ENCODE measurements at regions not wholly inside any gene's neighbourhood (a gene's known extent, or its start where the extent isn't known, plus 50 kb on each side); places are given as distances from the start of the nearest gene placed in this dataset.
A peak's percentile ranks its signal among the peaks of the same experiment; 100 is the strongest.

- ChIA-PET POLR2A (ENCODE audit: unreplicated experiment) (no interaction called here), CTCF (interaction anchor here (0.9 kb wide), 1 partner anchor 335 kb away, joined by 3 read pairs; no protein-coding TSS in a partner anchor)
- H3K14ac ChIP-seq (replicated peaks; ENCODE audit: low read depth, low read length), result peak overlapping the region; percentile 81; the same call in 1 of the 2 replicates
- H3K4me2 ChIP-seq (ENCODE audit: low read depth, low read length), result no peak overlapping the region
- peak overlapping the region in 1 of 2 experiments; percentile 24; a peak in 1 of 4 replicates for H4K8ac ChIP-seq (ENCODE audit: low read depth in 2 of 2, low read length in 2 of 2)
- H3K4me1 ChIP-seq (ENCODE audit: control insufficient read depth, insufficient read depth, low read length), result peaks cover 15% of the 10 kb centered on the region
- no TSS peak for BruUV-seq (replicated peaks)
- no peaks in the 10 kb centered on the region for H3K79me1 ChIP-seq (ENCODE audit: low read depth in 1 of 2, low read length in 2 of 2)
- no peak overlapping the region for H3K9ac ChIP-seq (ENCODE audit: low read depth, low read length)
- peak overlapping the region; percentile 57 for H2AFZ ChIP-seq (replicated peaks; ENCODE audit: low read length, poor library complexity)
- in situ Hi-C loops (cut with MboI; ENCODE audit: low sequenced_read_pairs) (no loop called here), intact Hi-C loops (cut with micrococcal nuclease) (loop anchor here (5.0 kb wide), 1 partner anchor 174 kb away; no protein-coding TSS in a partner anchor), dilution Hi-C loops (cut with HindIII; ENCODE audit: low sequenced_read_pairs, unreplicated experiment) (no loop called here)
- peak overlapping the region; percentile 51 for H3K18ac ChIP-seq (ENCODE audit: low read depth, low read length)
- TF ChIP-seq POLR2A (IDR thresholded peaks at IDR 0.05; ENCODE audit: low read depth, low read length) (no peak), RFX5 (IDR thresholded peaks at IDR 0.05; ENCODE audit: low read depth, low read length) (peak; percentile 85), USF2 (IDR thresholded peaks at IDR 0.05; ENCODE audit: low read depth, low read length) (no peak), RCOR1 (IDR thresholded peaks at IDR 0.05; ENCODE audit: insufficient replicate concordance, low read length) (no peak)
- H3K4ac ChIP-seq (ENCODE audit: low read depth, low read length), result peak overlapping the region; percentile 68
- H3K27ac ChIP-seq (ENCODE audit: insufficient read depth, low read length), result no peak overlapping the region
- no peaks in the 10 kb centered on the region for H4K20me1 ChIP-seq (ENCODE audit: insufficient read depth, low read length)
- 0 out of 3 replicates have a peak overlapping the region, but pooled peaks have one; percentile 34 for H2BK15ac ChIP-seq (ENCODE audit: low read depth, low read length)
- peak overlapping the region; percentile 10; the same call in 1 of the 2 replicates for H3K23ac ChIP-seq (ENCODE audit: low read depth, low read length)
- WGBS, 2 experiments (ENCODE audit: extremely low coverage in 2 of 2, insufficient read length in 1 of 2), result no CpG with 5 or more reads among the region's 2 CpGs
- peak overlapping the region; percentile 64 for H2BK20ac ChIP-seq (ENCODE audit: low read depth, low read length)
- peak overlapping the region; percentile 4; the same call in 1 of the 2 replicates for H2BK120ac ChIP-seq (ENCODE audit: low read depth, low read length)
- H2BK5ac ChIP-seq (ENCODE audit: low read depth, low read length, poor library complexity, severe bottlenecking), result no peak overlapping the region
- no peak overlapping the region for H2AK9ac ChIP-seq (replicated peaks; ENCODE audit: low read depth, low read length, poor library complexity)
- peak overlapping the region; percentile 56; the same call in 1 of the 2 replicates for H2AK5ac ChIP-seq (ENCODE audit: low read depth, low read length)
- no peak overlapping the region for H3K56ac ChIP-seq (ENCODE audit: extremely low read depth, insufficient read depth, low read length)
- H3K4me3 ChIP-seq (ENCODE audit: insufficient read depth, low read depth, low read length), result no peak overlapping the region
- DNase-seq, result peak; percentile 21
- no peaks in the 10 kb centered on the region for H3K9me3 ChIP-seq (ENCODE audit: control insufficient read depth, insufficient read depth, low read length)
- H3K27me3 ChIP-seq (ENCODE audit: control insufficient read depth, insufficient read depth, low read length), result no peaks in the 10 kb centered on the region
- peaks cover 11% of the 10 kb centered on the region for H3K9me1 ChIP-seq (ENCODE audit: insufficient read depth, low read length)
- no peaks in the 10 kb centered on the region for H3K36me3 ChIP-seq (ENCODE audit: control insufficient read depth, insufficient read depth, low read length)
- 0 out of 2 replicates have a peak, but pooled peaks have one; percentile 51 for ATAC-seq (ENCODE audit: low read depth)
- no peak overlapping the region for H4K5ac ChIP-seq (ENCODE audit: low read depth, low read length)
- H4K91ac ChIP-seq (ENCODE audit: insufficient read depth, low read depth, low read length), result no peak overlapping the region
These were observed 192.2 kb upstream of the RHOBTB1 start for GRCh38 chr10:61136139-61136538.
